Activated CD4-positive, alpha-beta T cell treated with anti-CD3 and anti-CD28 coated beads for 36 hours (primary cell): ENCODE measurements at regions not wholly inside any gene's neighbourhood (a gene's known extent, or its start where the extent isn't known, plus 50 kb on each side); places are given as distances from the start of the nearest gene placed in this dataset.

Experiments used
- ATAC-seq: fragments of 200-7000 bp; cut with Tn5 transposase; one replicate; pipeline ENCODE4 v1.10.0; 2021; ENCODE audit warnings: mild to moderate bottlenecking, moderate library complexity
- CTCF ChIA-PET: fragments of 350-600 bp; sonication (Branson Sonifier 250); formaldehyde crosslinking; loops from one replicate; lab custom pipeline; 2021; ENCODE audit warnings: antibody characterized with exemption; lab: Charles Lee
- POLR2A ChIA-PET: fragments of 350-600 bp; sonication (Branson Sonifier 250); formaldehyde crosslinking; loops from one replicate; lab custom pipeline; 2021; ENCODE audit warnings: antibody characterized with exemption, inconsistent platforms; lab: Charles Lee
- DNase-seq: peaks from one replicate; pipeline ENCODE4 v3.0.0-alpha.2; 2020
- H3K27ac Mint-ChIP-seq: one replicate; pipeline ENCODE4 v1.8.0; 2021; ENCODE audit warnings: mixed read lengths
- H3K27me3 Mint-ChIP-seq: one replicate; pipeline ENCODE4 v1.8.0; 2021; ENCODE audit warnings: mixed read lengths
- H3K36me3 Mint-ChIP-seq: one replicate; pipeline ENCODE4 v1.8.0; 2021; ENCODE audit warnings: low read depth, mixed read lengths
- H3K4me1 Mint-ChIP-seq: one replicate; pipeline ENCODE4 v1.8.0; 2021; ENCODE audit warnings: mixed read lengths
- H3K4me3 Mint-ChIP-seq: one replicate; pipeline ENCODE4 v1.8.0; 2021; ENCODE audit warnings: mild to moderate bottlenecking, moderate library complexity, mixed read lengths
- H3K9me3 Mint-ChIP-seq: one replicate; pipeline ENCODE4 v1.8.0; 2021; ENCODE audit warnings: low read depth, mixed read lengths
- intact Hi-C, 2 experiments: fragments of 100-400 bp; cut with DNase I in 1 of 2; cut with micrococcal nuclease in 1 of 2; formaldehyde crosslinking; loops; one replicate each; pipeline versions ENCODE4 v1.14.2 to v1.15.1; 2022 to 2024; cut with DNase I, micrococcal nuclease

- ChIA-PET POLR2A (interaction anchor here (1.6 kb wide), 2 partner anchors 25 to 381 kb away, joined by 5 to 7 read pairs; no protein-coding TSS in a partner anchor), CTCF (interaction anchor here (1.0 kb wide), 1 partner anchor 25 kb away, joined by 5 read pairs; no protein-coding TSS in a partner anchor)
- DNase-seq (peak; percentile 95), ATAC-seq (peak; percentile 97)
- Mint-ChIP-seq H3K4me1 (peaks cover 16% of the 10 kb centered on the region), H3K4me3 (peak overlapping the region; percentile 87), H3K9me3 (peaks cover 6% of the 10 kb centered on the region), H3K27me3 (no peaks in the 10 kb centered on the region), H3K36me3 (peaks cover 8% of the 10 kb centered on the region), H3K27ac (peak overlapping the region; percentile 93)
- intact Hi-C loops, result loop anchor here (1.0 to 10.0 kb wide), 7 partner anchors 26 to 1446 kb away; partner anchors contain the start of genes ZNF107 (in 1 of the 2), ZNF680 (in 1 of the 2), ZNF736 (in 1 of the 2) and ZNF92 (in 1 of the 2)
These were observed 72.8 kb upstream of the ZNF722 start for GRCh38 chr7:63925626-63926460.

GRCh38 chr7:63927261-63927660 is 71.4 kb upstream of the ZNF722 start:
- DNase-seq, result no peak
- ChIA-PET POLR2A (no interaction called here), CTCF (interaction anchor here (0.9 kb wide), 1 partner anchor 27 kb away, joined by 4 read pairs; no protein-coding TSS in a partner anchor)
- no peak for ATAC-seq
- intact Hi-C loops, result loop anchor here in 1 of 2 experiments (5.0 to 10.0 kb wide), 2 partner anchors 638 to 1445 kb away; partner anchors contain the start of genes ZNF680 and ZNF92
- peaks cover 13% of the 10 kb centered on the region for H3K4me1 Mint-ChIP-seq
- no peaks in the 10 kb centered on the region for H3K27me3 Mint-ChIP-seq
- H3K4me3 Mint-ChIP-seq, result peak overlapping the region; percentile 87
- H3K27ac Mint-ChIP-seq, result no peak overlapping the region
- H3K36me3 Mint-ChIP-seq, result peaks cover 2% of the 10 kb centered on the region
- H3K9me3 Mint-ChIP-seq, result peaks cover 4% of the 10 kb centered on the region

DNA sequence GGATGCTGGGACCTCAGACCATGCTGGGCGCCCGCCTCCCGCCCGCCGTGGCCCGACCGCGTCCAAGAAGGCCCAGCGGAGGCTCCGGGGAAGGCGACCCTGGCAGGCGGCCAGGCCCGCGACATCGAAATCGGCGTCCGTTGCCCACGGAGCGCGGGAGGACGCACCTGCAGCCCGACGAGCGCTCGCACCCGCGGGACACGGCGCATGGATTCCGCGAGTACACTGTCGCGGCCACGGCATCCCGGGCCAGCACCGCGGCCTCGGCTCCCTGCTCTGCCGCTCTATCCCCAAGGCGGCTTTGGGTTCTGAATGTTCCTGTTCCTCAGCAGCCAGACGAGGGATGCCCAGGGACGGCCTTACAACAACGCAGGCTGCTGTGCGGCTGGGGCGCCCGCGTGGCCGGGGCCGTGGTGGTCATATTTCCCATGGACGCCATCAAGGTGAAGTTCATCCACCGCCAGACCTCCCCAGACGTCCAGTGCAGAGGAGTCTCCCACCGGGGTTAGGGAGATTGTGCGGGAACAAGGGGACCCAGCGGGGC is 67.5 kb upstream of the ZNF722 start:
- Mint-ChIP-seq H3K9me3 (peaks cover 5% of the 10 kb centered on the region), H3K36me3 (no peaks in the 10 kb centered on the region), H3K27ac (no peak overlapping the region), H3K27me3 (no peaks in the 10 kb centered on the region), H3K4me1 (peaks cover 2% of the 10 kb centered on the region), H3K4me3 (no peak overlapping the region)
- ATAC-seq (no peak), DNase-seq (no peak)
- ChIA-PET POLR2A (no interaction called here), CTCF (no interaction called here)
- intact Hi-C loops, result loop anchor here in 1 of 2 experiments (10.0 kb wide), 1 partner anchor 46 kb away; no protein-coding TSS in a partner anchor

- ATAC-seq, result no peak
- intact Hi-C loops, result loop anchor here in 1 of 2 experiments (10.0 kb wide), 1 partner anchor 47 kb away; no protein-coding TSS in a partner anchor
- Mint-ChIP-seq H3K36me3 (no peaks in the 10 kb centered on the region), H3K4me1 (no peaks in the 10 kb centered on the region), H3K27ac (no peak overlapping the region), H3K27me3 (no peaks in the 10 kb centered on the region), H3K4me3 (no peak overlapping the region), H3K9me3 (peaks cover 5% of the 10 kb centered on the region)
- CTCF ChIA-PET, result no interaction called here
- DNase-seq, result no peak
- POLR2A ChIA-PET, result no interaction called here
These were observed 66.6 kb upstream of the ZNF722 start for GRCh38 chr7:63931985-63932577.
